Left cardiac atrium (tissue), 4 donors: ENCODE measurements at regions not wholly inside any gene's neighbourhood (a gene's known extent, or its start where the extent isn't known, plus 50 kb on each side); places are given as distances from the start of the nearest gene placed in this dataset.
"Not testable (repeated sequence)": the region's sequence is repeated elsewhere in the genome, so short reads cannot be mapped to it uniquely, and the experiment has no call there.

ENCODE experiments used
- ATAC-seq, 2 donors: fragments of 200-7000 bp; cut with Tn5 transposase; one replicate each; pipeline ENCODE4 v1.9.1; 2020; ENCODE audit warnings: mild to moderate bottlenecking in 2 of 2, moderate library complexity in 2 of 2
- DNase-seq: peaks from one replicate; pipeline ENCODE4 v3.0.0-alpha.2; 2020
- intact Hi-C, 2 donors: fragments of 100-400 bp; cut with DNase I; formaldehyde crosslinking; loops; one replicate each; pipeline versions ENCODE4 v1.14.1 to v1.15.1; 2022 to 2023
- donor health status: DM: no; HTN: yes; CAD: no.
- donor health status: DM: no; HTN: yes; CAD: no; lungs with severe emphysema.
- donor health status: DM: yes; HTN: yes; CAD: no.
- donor health status: Dilated cardiomyopathy.

DNA sequence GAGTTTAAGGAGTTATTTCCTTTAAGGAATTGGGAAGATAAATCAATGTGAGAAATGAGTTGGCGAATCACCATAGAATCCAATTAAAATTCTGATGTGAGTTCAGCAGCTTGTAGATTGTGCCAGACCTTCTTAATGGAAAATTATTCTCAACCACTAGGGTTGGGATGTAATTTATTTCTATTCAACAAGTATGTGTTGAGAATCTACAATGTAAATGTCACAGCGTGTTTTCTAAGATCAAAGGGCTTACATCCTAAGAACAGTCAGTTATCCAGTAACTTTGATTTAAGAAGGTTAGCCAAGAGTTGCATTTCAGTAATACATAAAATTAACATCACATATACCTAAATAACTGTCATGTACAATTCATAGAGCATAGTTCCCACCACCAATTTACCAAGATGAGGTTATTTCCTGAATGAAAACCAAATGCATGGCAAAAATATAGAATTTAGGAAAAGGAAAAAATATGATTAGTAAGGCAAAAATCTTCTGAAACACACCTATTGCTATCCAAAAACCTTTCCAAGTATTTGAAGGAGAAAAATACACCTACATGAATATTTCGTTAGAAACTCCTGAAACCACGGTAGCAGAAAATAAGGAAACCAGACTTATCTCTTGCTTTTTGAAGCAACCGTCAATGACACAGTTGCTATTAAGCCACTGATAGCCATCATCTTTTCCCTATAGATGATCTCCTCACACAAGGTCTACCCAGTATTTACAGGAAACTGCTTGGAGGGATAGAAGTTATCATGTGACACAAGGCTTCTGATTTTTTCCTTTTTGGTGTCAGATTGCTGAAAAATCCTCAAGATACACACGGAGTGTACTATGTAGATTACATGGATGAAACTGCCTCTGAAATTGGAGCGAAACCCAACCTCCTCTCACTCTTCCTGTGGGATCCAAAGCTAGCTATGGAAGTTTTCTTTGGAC is 259.4 kb upstream of the POGK start:
- no peak for ATAC-seq
- intact Hi-C loops, result no loop called here
- DNase-seq, result no peak

DNA sequence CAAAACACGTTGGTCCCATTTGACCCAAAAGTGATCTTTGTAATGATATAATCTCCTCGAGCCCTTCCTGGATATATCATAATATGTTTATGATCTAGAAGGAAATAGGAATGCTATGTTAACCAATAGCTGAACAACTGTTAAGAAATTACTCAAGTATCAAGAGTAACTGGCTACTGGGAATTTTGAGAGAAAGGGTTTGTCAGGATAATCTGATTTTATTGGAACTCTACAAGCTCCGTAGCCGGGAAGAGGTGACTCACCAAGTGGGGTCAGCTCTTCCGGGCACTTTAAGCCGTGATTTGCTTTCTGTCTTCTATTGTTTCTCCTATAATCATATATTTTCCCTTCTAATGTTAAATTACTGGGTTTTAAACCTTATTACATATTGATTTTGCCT is 250.5 kb upstream of the POGK start:
- intact Hi-C loops, result no loop called here
- ATAC-seq (no peak), DNase-seq (no peak)

DNA sequence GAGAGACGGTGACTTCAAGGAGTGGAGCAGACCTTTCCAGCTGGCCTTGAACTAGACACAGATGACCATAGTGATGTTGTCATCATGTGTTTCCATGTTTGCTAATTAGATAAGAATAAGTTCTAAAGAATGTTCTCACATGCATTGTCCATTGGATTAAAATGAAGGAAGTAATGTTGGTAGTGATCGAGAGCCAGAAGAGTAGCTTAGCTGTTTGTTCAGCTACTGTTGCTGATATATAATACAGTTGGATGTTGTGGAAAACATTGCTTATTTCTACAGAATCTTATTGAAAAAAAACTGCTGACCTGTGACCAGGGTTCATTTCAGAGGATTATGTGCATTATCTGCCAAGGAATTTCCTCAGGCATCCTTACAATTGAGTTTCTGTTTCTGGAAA is 249.1 kb upstream of the POGK start:
- ATAC-seq, result no peak
- intact Hi-C loops, result no loop called here

DNA sequence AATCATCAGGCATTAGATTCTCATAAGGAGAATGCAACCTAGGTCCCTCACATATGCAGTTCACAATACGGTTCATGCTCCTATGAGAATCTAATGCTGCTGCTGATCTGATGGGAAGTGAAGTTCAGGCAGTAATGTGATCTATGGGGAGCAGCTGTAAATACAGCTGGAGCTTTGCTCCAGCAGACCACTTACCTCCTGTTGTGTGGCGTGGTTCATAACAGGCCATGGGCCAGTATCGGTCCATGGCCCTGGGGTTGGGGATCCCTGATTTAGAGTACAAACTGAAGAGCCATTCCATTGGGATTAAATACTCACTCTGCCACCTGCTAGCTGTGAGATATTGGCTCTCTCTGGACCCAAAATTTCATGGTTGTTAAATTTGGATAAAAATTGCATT is 244.6 kb upstream of the POGK start:
- intact Hi-C loops, result no loop called here
- ATAC-seq (no peak), DNase-seq (no peak)

More for the DNA sequence above, 249.1 kb upstream of the POGK start:
- no peak for DNase-seq

DNA sequence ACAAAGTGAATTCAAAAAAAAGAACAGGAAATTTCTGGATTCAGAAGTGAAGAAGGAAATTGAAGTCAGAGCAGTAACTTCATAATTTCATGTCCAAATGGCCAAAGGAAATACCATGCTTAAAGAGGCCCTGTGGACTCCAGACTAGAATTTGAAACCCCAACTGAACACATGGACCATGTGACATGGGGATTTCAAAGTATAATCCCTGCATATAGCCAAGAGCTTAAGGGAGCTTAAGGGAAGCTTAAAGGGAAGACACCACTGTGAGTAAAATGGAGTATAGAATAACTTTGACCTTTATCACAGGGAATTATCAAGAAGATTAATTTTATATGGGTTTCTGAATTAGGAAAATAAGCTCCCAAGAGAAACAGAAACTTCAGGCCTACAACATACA is 241.8 kb upstream of the POGK start:
- DNase-seq (no peak), ATAC-seq (no peak)
- intact Hi-C loops, result no loop called here

DNA sequence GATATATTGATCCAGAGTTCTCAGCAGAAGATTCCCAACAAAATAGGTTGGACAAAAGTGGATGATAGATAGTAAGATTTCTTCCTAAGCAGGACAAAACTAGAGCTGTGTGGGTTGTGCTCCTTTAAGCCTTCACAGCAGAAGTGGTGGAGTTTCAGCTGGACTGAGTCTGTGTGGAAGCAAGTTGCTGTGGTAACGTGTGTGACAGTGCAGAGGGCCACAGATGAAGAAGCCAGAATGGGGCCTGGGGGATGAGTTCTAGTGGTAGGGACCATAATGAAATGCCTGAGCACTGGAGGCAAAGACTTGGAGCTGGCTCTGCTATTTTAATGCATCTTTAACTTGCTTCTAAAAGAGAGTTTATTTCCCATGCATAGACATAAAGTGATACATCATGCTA is 238.7 kb upstream of the POGK start:
- intact Hi-C loops, result no loop called here
- DNase-seq (no peak), ATAC-seq (no peak)

DNA sequence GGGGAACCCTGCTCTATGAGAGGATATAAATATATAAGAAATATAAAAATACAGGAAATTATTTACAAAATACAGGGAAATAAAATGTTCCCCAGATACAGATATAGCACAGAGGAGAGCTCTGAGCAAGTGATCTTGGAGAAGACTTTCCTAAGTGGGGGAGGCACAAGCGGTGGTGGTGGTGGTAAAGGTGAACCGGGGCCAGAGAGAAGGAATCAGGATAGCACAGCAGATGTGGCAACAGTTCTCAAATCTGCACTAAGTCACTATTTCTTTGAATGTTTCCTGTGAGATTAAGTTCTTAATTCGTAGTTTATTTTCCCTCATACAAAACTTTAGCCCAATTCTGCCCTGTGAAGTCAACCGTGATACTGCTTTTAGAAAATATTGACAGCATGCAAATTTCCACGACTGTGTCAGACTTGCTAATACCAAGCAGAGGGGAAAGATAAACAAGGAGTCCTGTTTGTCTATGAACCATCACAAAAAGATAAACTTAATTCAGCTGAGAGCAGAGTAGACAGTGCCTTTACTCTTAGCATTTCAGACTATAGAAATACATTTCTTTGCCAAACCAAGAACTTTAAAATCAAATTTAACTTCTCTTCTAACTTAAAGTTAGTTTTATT is 237.5 kb upstream of the POGK start:
- ATAC-seq, result no peak
- no peak for DNase-seq
- intact Hi-C loops, result no loop called here

DNA sequence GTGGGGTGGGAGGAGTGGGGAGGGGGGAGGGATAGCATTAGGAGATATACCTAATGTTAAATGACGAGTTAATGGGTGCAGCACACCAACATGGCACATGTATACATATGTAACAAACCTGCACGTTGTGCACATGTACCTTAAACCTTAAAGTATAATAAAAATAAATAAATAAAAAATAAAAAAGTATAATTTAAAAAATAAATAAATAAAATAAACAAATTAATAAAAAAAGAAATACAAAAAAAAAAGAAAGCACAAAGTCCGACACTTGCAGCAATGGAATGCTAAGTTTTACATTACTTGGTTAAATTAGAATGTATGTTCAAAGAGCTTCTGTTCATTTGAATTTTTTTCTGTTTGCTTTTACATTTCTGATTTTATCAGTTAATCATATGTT is 236.5 kb upstream of the POGK start:
- DNase-seq, ATAC-seq, intact Hi-C loops: not testable (repeated sequence)

DNA sequence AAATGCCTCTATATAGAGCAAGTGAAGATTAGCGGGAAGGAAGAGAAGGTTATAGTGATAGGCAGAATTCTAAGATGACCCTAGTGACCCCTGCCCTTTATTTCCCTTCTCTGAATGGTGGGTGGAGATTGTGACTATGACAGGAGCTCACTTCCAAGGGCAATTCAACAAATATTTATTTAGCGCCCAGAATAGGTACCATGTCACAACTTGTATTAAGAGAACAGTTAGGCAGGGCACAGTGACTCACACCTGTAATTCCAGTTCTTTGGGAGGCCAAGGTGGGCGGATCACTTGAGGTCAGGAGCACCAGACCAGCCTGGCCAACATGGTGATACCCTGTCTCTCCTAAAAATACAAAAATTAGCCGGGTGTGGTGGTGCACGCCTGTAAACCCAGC is 236.0 kb upstream of the POGK start:
- intact Hi-C loops, result no loop called here
- ATAC-seq (no peak), DNase-seq (no peak)

DNA sequence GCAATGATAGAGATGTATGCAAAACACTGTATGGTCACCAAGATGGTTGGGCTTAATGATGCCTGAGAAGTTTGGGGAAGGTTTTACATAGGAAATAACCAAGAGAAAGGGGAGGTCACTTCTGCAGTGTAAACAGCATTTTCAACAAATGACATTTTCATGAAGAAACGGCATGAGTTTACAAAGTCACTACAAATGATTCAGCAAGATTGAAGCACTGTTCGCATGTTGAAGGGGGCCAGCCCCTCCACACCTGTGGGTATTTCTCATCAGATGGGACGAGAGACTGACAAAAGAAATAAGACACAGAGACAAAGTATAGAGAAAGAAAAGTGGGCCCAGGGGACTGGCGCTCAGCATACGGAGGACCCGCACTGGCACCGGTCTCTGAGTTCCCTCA is 234.1 kb upstream of the POGK start:
- intact Hi-C loops, result no loop called here
- DNase-seq, result no peak
- ATAC-seq, result no peak

DNA sequence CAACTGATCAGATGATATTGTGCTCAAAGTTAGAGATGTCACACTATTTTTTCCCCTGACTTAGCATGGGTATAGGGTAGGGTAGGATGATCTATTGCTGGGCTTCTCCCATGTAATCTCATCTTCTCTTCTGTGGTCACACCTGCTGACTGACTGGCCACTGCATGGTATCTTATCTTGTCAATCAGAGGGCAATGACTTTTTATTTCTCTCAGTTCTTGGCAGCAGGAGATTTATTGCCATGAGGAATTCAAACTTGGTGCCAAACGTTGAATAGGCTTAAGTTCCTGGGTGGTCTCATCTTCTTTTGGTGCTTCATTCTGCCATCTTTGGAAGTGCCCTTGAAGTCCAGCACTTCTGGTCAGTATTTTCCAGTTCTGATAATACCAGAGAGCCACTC is 226.4 kb upstream of the POGK start:
- DNase-seq, result no peak
- intact Hi-C loops, result no loop called here
- ATAC-seq, result no peak

DNA sequence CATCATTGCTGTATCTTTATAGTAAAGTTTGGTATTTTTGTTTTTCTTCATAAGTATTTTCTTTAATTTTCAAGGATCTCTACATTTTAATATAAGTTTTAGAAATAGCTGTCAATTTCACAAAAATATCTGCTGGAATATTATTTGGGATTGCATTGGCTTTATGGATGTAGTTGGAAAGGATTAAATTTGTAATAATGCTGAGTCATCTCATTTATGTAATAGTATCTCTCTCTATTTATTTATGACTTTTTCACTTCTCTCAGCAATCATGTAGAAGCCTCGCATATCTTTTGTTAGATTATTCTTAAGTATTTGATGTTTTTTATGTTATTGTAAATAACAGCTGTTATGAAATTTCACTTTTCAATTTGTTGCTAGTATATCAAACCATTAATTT is 223.1 kb upstream of the POGK start:
- no peak for DNase-seq
- no peak for ATAC-seq
- intact Hi-C loops, result no loop called here

DNA sequence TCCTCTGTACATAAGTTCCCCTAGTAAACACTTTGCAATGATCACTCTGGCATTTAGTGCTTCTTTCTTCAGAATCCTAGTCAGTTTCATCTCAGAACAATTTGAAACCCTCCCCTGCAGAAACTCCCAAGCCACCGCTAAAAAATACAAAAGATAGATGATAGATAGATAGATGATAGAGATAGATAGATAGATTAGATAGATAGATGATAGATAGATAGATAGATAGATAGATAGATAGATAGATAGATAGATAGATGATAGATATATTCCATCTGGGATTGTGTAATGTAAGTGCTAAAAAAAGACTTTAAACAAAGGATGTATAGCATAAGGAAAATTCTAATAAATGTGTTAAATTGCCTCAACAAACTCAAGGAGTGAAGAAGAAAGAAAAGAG is 212.6 kb upstream of the POGK start:
- intact Hi-C loops, result no loop called here
- no peak for DNase-seq
- ATAC-seq, result no peak

DNA sequence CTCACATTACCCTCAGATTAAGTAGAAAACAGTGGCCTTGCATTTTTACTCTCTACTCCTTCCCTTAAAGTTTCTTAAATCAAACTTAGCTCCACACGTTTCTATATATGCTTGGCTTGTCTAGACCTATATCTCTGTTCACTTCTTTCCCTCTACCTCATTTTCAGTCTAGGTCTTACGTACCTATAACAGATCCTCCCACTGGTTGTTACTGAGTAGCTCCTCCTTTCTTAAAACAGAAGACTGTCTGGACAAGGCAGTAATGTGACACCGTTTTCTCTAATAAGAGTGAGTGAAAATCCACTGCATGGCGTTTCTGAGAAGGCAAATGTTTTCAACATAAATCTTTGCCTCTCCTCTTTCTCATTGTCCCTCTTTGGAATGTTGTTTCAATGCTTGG is 211.7 kb upstream of the POGK start:
- ATAC-seq (no peak), DNase-seq (no peak)
- intact Hi-C loops, result no loop called here

DNA sequence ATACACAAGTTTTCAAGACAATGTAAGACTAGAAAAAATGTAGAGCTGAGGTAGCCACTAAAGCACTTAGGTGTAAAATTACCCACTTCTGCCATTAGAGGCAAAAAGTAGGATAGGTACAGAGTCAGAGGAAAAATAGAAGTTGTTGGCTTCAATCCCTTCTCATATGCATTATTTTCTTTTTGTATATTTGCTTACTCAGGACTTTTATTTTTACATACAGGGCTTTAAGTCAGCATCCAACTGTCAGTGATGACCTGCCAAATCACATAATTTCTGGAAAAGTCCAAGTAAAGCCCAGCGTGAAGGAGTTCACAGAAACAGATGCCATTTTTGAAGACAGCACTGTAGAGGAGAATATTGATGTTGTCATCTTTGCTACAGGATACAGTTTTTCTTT is 211.0 kb upstream of the POGK start:
- no peak for DNase-seq
- intact Hi-C loops, result no loop called here
- no peak for ATAC-seq

DNA sequence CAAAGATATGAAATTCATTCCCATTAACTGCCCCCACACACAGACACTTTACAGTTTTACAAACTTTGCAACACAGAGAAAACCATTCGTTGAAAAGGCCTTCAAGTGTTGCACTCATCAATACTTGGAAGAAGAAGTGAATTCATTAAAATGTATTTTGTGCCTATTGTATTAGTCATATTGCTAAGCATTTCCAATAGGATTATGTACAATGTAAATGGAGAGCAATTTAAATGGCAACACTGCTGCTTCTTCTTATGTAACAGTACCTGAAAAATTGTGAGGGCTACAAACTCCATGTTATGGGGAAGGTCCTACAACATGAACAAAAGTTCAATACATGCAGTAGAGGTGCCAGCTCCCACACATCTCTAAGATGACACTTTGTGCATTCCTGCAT is 209.3 kb upstream of the POGK start:
- ATAC-seq, result no peak
- intact Hi-C loops, result no loop called here
- no peak for DNase-seq

DNA sequence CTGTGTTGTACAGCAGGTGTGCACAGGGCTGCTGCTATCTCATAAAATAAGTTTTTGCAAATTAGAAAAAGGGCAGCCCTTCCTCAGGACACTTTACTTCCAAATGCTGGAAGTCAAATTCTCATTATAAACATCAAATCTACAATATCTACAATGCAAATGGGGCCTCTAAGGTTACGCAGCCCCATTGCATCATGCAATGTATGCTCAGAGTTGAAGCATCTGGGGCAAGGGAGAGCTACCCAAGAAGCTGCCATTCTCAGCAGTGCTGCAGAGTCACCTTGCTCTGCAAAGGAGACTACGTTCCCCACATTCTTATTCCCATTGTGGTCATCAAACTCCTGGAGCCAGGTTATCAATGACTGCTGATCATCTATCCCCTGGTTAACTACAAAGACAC is 208.9 kb upstream of the POGK start:
- ATAC-seq (no peak), DNase-seq (no peak)
- intact Hi-C loops, result no loop called here

DNA sequence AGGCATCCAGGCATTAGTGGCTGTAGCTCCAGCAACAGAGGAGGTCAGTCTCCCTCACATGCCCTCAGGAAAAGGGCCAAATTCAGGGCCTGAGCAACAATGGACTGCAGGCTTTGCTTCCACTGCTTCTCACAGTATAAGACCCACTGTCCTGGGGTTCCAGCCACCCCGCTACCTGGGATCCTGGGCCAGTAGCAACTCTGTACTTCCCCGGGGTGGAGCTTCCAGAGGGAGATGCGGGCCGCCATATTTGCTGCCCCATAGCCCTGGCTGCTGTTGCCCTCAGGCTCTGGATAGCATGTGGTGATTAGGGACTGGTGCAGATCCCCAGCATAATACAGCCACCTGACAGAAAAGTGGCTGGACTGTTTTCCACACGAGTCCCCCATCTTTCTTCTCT is 201.1 kb upstream of the POGK start:
- DNase-seq (no peak), ATAC-seq (no peak)
- intact Hi-C loops, result no loop called here

DNA sequence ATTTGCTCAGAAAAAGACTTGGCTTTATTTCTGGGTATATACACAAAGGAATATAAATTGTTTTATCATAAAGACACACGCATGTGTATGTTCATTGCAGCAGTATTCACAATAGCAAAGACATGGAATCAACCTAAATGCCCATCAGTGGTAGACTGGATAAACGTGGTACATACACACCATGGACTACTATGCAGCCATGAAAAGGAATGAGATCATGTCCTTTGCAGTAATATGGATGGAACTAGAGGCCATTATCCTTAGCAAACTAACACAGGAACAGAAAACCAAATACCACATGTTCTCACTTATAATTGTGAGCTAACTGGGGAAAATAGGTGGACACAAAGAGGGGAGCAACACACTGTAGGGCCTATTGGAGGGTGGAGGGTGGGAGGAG is 182.0 kb upstream of the POGK start:
- intact Hi-C loops, DNase-seq, ATAC-seq: not testable (repeated sequence)

DNA sequence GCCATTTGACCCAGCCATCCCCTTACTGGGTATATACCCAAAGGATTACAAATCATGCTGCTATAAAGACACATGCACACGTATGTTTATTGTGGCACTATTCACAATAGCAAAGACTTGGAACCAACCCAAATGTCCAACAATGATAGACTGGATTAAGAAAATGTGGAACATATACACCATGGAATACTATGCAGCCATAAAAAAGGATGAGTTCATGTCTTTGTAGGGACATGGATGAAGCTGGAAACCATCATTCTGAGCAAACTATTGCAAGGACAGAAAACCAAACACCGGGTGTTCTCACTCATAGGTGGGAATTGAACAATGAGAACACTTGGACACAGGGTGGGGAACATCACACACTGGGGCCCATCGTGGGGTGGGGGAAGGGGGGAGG is 172.5 kb upstream of the POGK start:
- ATAC-seq, DNase-seq, intact Hi-C loops: not testable (repeated sequence)

DNA sequence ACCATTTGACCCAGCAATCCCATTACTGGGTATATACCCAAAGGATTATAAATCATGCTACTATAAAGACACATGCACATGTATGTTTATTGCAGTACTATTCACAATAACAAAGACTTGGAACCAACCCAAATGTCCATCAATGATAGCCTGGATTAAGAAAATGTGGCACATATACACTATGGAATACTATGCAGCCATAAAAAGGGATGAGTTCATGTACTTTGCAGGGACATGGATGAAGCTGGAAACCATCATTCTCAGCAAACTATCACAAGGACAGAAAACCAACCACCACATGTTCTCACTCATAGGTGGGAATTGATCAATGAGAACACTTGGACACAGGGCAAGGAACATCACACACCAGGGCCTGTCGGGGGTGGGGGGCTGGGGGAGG is 171.7 kb upstream of the POGK start:
- DNase-seq, intact Hi-C loops, ATAC-seq: not testable (repeated sequence)
